H1 (cell line): ENCODE measurements at regions not wholly inside any gene's neighbourhood (a gene's known extent, or its start where the extent isn't known, plus 50 kb on each side); places are given as distances from the start of the nearest gene placed in this dataset.

Source experiments
- CTCF ChIP-seq, 3 experiments: IDR thresholded peaks; 1 replicate in 2 of 3; 2 replicates in 1 of 3; pipeline versions ENCODE4 v1.5.1 to v1.6.1; 2011; ENCODE audit warnings: low read length in 3 of 3, mild to moderate bottlenecking in 3 of 3, inconsistent platforms in 2 of 3, low read depth in 1 of 3, moderate library complexity in 1 of 3; ENCODE audit not compliant: insufficient read depth in 1 of 3; ENCODE audit errors: control extremely low read depth in 1 of 3
- MAX ChIP-seq: IDR thresholded peaks from 2 replicates; pipeline ENCODE4 v1.6.1; 2012; ENCODE audit warnings: inconsistent platforms
- POLR2A ChIP-seq, 2 experiments: IDR thresholded peaks; 1 replicate in 1 of 2; 2 replicates in 1 of 2; pipeline ENCODE4 v1.6.1; 2011; ENCODE audit warnings: low read depth in 2 of 2, low read length in 2 of 2, mild to moderate bottlenecking in 2 of 2; ENCODE audit errors: control extremely low read depth in 1 of 2

- TF ChIP-seq MAX (no peak), CTCF (IDR thresholded peaks at IDR 0.05; ENCODE audit: control extremely low read depth in 1 of 3, insufficient read depth in 1 of 3, low read depth in 1 of 3, low read length in 3 of 3) (peak in 1 of 3 experiments; percentile 46; a peak in 2 of 4 replicates), POLR2A (IDR thresholded peaks at IDR 0.05; ENCODE audit: control extremely low read depth in 1 of 2, low read depth in 2 of 2, low read length in 2 of 2) (no peak)
Measured at GRCh38 chr14:81625343-81625742, 91.7 kb upstream of the SEL1L start.
